Fibroblast of mammary gland (primary cell): ENCODE measurements at regions not wholly inside any gene's neighbourhood (a gene's known extent, or its start where the extent isn't known, plus 50 kb on each side); places are given as distances from the start of the nearest gene placed in this dataset.

Experiments used
- DNase-seq: peaks from one replicate; pipeline ENCODE4 v3.0.0-alpha.2; 2010; ENCODE audit warnings: low read depth
- H3K4me3 ChIP-seq: 2 replicates; pipeline ENCODE4 v1.5.1; 2011; ENCODE audit warnings: low read depth, mild to moderate bottlenecking, low read length, moderate library complexity; ENCODE audit not compliant: control insufficient read depth
- TF ChIP-seq, protein P1 (sequence below): conservative IDR thresholded peaks from 2 replicates; pipeline ENCODE4 v1.5.1; 2011; ENCODE audit warnings: low read depth, low read length, inconsistent platforms; ENCODE audit not compliant: control insufficient read depth, insufficient read depth

DNA sequence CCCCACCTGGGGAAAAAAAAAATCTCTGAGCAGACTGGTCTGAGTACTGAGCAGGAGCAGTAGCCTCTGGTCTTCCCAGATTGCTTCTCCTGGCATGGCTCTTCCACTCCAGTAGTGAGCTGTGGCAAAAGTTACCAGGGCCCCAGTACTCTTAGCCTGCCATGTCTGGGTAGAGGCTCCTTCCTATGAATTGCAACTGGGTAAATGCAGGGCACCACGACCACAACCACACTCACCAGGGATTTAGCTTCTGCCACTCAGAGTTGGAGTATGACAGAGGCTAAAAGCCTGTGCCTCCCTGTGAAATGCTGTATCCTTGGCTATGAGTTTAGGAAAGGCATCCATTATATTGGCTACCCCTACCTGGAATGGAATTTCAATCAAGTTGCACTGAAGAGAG is 67.9 kb upstream of the CCDC54 start:
- no peak overlapping the region for H3K4me3 ChIP-seq
- TF ChIP-seq, protein P1, sequence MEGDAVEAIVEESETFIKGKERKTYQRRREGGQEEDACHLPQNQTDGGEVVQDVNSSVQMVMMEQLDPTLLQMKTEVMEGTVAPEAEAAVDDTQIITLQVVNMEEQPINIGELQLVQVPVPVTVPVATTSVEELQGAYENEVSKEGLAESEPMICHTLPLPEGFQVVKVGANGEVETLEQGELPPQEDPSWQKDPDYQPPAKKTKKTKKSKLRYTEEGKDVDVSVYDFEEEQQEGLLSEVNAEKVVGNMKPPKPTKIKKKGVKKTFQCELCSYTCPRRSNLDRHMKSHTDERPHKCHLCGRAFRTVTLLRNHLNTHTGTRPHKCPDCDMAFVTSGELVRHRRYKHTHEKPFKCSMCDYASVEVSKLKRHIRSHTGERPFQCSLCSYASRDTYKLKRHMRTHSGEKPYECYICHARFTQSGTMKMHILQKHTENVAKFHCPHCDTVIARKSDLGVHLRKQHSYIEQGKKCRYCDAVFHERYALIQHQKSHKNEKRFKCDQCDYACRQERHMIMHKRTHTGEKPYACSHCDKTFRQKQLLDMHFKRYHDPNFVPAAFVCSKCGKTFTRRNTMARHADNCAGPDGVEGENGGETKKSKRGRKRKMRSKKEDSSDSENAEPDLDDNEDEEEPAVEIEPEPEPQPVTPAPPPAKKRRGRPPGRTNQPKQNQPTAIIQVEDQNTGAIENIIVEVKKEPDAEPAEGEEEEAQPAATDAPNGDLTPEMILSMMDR, result no peak
- DNase-seq, result no peak

DNA sequence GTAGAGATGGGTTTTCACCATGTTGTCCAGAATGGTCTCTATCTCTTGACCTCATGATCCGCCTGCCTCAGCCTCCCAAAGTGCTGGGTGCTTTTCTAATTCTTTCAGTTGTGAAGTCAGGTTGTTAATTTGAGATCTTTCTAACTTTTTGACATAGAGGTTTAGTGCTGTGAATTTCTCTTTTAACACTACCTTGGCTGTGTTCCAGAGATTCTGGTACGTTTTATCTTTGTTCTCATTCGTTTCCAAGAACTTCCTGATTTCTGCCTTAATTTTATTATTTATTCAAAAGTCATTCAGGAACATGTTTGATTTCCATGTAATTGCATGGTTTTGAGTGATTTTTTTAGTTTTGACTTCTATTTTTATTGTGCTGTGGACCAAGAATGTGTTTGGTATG is 63.5 kb upstream of the CCDC54 start:
- DNase-seq, result no peak
- TF ChIP-seq, protein P1, result no peak
- H3K4me3 ChIP-seq, result no peak overlapping the region

DNA sequence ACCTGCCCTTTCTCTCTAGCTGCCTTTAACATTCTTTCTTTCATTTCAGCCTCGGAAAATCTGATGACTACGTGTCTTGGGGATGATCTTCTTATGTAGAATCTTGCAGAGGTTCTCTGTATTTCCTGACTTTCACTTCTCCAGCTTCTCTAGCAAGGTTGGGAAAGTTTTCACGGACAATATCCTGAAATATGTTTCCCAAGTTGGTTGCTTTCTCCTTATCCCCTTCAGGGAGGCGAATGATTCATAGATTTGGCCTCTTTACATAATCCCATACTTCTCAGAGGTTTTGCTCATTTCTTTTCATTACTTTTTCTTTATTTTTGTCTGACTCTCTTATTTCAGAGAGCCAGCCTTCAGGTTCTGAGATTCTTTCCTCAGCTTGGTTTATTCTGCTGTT is 62.1 kb upstream of the CCDC54 start:
- peak; percentile 36 for DNase-seq
- TF ChIP-seq, protein P1, result no peak
- no peak overlapping the region for H3K4me3 ChIP-seq

DNA sequence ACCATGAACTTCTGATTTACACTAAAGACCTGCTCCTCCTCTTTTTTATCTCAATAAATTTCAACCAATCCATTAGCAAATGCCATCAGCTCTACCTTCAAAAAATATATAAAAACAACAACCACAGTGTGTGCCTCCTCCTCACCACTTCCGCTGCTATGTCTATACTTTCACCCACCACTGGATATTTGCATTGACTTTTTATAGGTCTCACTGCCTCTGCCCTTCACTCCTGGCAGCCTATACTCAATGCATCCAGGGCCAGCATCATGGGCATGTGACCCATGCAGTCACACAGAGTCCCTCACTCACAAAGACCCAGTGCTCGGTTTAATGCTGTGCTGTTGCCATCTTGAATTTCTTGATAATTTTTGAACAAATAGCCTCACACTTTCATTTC is 53.5 kb upstream of the CCDC54 start:
- DNase-seq, result no peak
- TF ChIP-seq, protein P1, result no peak
- no peak overlapping the region for H3K4me3 ChIP-seq

DNA sequence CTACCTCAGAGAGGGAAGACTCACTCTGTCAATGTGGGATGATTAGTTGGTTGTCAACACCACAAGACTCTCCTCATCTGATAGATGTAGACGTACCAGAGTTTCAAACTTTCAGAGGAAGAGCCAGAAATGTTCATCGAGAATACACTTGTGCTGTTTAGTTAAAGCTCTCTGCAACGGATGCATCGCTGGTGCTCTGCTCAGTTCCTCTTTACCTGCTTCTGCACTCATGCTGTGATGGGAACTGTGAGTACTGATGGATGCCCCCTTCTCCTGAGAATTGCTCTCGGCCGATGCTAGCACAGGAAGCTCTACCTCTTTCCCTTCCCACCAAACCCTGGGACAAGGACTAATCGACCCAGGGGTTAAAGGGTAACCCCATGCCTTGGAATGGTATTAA is 51.8 kb upstream of the CCDC54 start:
- TF ChIP-seq, protein P1, result no peak
- no peak overlapping the region for H3K4me3 ChIP-seq
- no peak for DNase-seq
